GM13977 (cell line): ENCODE measurements at regions not wholly inside any gene's neighbourhood (a gene's known extent, or its start where the extent isn't known, plus 50 kb on each side); places are given as distances from the start of the nearest gene placed in this dataset.

Experiments
- DNase-seq: peaks from one replicate; pipeline ENCODE4 v3.0.0; 2012; ENCODE audit warnings: low spot score
- CTCF ChIP-seq: IDR thresholded peaks from 2 replicates; pipeline ENCODE4 v1.5.1; 2012; ENCODE audit warnings: mild to moderate bottlenecking, control low read depth; ENCODE audit not compliant: insufficient read depth; ENCODE audit errors: extremely low read depth, missing control alignments
- in situ Hi-C: fragments of 300-500 bp; cut with MboI; formaldehyde crosslinking; loops from one replicate; pipeline ENCODE4 v1.12.0; 2022; ENCODE audit warnings: low sequenced_read_pairs, low pct_unique_long_range_greater_than_20kb, mixed read lengths, inconsistent platforms; ENCODE audit not compliant: unreplicated experiment

GRCh38 chr18:28559511-28559910 lies 382.6 kb upstream of the CDH2 start:
- DNase-seq, result no peak
- in situ Hi-C loops, result no loop called here
- no peak for TF ChIP-seq CTCF

- in situ Hi-C loops, result no loop called here
- DNase-seq, result no peak
- no peak for TF ChIP-seq CTCF
These were observed 365.0 kb upstream of the CDH2 start for GRCh38 chr18:28541934-28542333.

GRCh38 chr18:28541276-28541930 lies 364.5 kb upstream of the CDH2 start:
- TF ChIP-seq CTCF, result no peak
- in situ Hi-C loops, result no loop called here
- no peak for DNase-seq

GRCh38 chr18:28529644-28530043 lies 352.7 kb upstream of the CDH2 start:
- DNase-seq, result no peak
- TF ChIP-seq CTCF, result no peak
- in situ Hi-C loops, result no loop called here

- TF ChIP-seq CTCF, result no peak
- in situ Hi-C loops, result no loop called here
- no peak for DNase-seq
These were observed 349.3 kb upstream of the CDH2 start for GRCh38 chr18:28526196-28526595.

GRCh38 chr18:28523758-28524475 lies 347.0 kb upstream of the CDH2 start:
- in situ Hi-C loops, result no loop called here
- DNase-seq, result no peak
- TF ChIP-seq CTCF, result no peak
